PC-3 (cell line): ENCODE measurements at regions not wholly inside any gene's neighbourhood (a gene's known extent, or its start where the extent isn't known, plus 50 kb on each side); places are given as distances from the start of the nearest gene placed in this dataset.

Experiments
- EZH2 ChIP-seq: fragments of 300-600 bp; sonication (generic); IDR thresholded peaks from one replicate; pipeline ENCODE4 v1.6.1; 2017; ENCODE audit warnings: antibody characterized with exemption, mild to moderate bottlenecking, low read length; ENCODE audit not compliant: unreplicated experiment
- EZH2phosphoT487 ChIP-seq: fragments of 300-600 bp; sonication (generic); IDR thresholded peaks from 2 replicates; pipeline ENCODE4 v1.6.1; 2018; ENCODE audit warnings: mild to moderate bottlenecking, antibody characterized with exemption, low read length, borderline replicate concordance
- TF ChIP-seq, protein P1 (sequence below): fragments of 300-600 bp; sonication (generic); conservative IDR thresholded peaks from 2 replicates; pipeline ENCODE4 v1.5.1; 2017; ENCODE audit warnings: antibody characterized with exemption, low read depth, mild to moderate bottlenecking, low read length

DNA sequence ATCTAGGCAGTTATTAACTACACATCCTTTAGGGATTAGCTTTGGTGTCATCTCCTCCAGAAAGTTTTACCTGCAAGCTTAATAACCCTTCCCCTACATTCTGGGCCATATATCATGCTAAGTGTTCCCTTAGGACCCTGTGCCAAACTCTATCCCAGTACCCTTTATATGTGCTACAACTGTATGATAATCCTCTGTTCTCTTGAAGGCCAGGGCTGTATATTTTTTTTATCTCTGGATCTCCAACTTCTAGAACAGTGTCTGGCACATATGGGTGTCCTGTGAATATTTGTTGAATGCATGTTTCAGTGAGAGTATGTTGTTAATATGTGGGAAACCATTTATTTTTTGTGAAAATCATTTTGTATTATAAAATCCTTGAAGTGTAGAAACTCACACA, 106.7 kb downstream of the PPM1A start:
- TF ChIP-seq, protein P1, sequence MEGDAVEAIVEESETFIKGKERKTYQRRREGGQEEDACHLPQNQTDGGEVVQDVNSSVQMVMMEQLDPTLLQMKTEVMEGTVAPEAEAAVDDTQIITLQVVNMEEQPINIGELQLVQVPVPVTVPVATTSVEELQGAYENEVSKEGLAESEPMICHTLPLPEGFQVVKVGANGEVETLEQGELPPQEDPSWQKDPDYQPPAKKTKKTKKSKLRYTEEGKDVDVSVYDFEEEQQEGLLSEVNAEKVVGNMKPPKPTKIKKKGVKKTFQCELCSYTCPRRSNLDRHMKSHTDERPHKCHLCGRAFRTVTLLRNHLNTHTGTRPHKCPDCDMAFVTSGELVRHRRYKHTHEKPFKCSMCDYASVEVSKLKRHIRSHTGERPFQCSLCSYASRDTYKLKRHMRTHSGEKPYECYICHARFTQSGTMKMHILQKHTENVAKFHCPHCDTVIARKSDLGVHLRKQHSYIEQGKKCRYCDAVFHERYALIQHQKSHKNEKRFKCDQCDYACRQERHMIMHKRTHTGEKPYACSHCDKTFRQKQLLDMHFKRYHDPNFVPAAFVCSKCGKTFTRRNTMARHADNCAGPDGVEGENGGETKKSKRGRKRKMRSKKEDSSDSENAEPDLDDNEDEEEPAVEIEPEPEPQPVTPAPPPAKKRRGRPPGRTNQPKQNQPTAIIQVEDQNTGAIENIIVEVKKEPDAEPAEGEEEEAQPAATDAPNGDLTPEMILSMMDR: no peak
- no peak for TF ChIP-seq EZH2
- TF ChIP-seq EZH2phosphoT487: no peak
